ENCODE measurements at regions not wholly inside any gene's neighbourhood (a gene's known extent, or its start where the extent isn't known, plus 50 kb on each side); places are given as distances from the start of the nearest gene placed in this dataset.

DNA sequence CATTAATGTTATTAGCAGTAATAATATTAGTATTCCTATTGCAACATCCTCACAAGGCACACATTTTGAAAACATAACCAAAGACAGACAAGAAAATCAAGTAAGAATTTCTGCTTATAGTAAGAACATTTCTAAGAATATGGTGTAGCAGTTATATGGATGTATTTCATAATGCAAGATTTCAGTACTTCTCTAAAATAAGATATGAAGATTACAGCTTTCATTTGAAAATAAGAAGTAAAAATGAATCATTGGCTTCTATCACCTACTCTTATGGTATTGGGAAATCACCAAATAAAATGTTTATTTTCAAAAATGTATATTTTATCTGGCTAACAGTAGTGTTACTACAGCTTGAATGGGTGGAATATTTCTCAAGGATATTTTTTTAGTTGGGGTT lies 103.8 kb upstream of the USP25 start:
- no peak for TF ChIP-seq POLR2A (IDR thresholded peaks at IDR 0.05; ENCODE audit: low read depth)
- TF ChIP-seq, protein P1, sequence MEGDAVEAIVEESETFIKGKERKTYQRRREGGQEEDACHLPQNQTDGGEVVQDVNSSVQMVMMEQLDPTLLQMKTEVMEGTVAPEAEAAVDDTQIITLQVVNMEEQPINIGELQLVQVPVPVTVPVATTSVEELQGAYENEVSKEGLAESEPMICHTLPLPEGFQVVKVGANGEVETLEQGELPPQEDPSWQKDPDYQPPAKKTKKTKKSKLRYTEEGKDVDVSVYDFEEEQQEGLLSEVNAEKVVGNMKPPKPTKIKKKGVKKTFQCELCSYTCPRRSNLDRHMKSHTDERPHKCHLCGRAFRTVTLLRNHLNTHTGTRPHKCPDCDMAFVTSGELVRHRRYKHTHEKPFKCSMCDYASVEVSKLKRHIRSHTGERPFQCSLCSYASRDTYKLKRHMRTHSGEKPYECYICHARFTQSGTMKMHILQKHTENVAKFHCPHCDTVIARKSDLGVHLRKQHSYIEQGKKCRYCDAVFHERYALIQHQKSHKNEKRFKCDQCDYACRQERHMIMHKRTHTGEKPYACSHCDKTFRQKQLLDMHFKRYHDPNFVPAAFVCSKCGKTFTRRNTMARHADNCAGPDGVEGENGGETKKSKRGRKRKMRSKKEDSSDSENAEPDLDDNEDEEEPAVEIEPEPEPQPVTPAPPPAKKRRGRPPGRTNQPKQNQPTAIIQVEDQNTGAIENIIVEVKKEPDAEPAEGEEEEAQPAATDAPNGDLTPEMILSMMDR (IDR thresholded peaks at IDR 0.05): no peak
- TF ChIP-seq POLR2AphosphoS5 (IDR thresholded peaks at IDR 0.05): no peak

Measured in esophagus muscularis mucosa (tissue), 3 donors.